ENCODE measurements at regions not wholly inside any gene's neighbourhood (a gene's known extent, or its start where the extent isn't known, plus 50 kb on each side); places are given as distances from the start of the nearest gene placed in this dataset.

GRCh38 chr10:31754803-31755624 lies 173.6 kb downstream of the ARHGAP12 start:
- peak; percentile 32 for DNase-seq

GRCh38 chr10:31753681-31754080 lies 174.9 kb downstream of the ARHGAP12 start:
- no peak for DNase-seq

GRCh38 chr10:31752170-31752569 lies 176.5 kb downstream of the ARHGAP12 start:
- DNase-seq: peak; percentile 55

- DNase-seq: no peak
Measured at GRCh38 chr10:31751738-31752080, 176.9 kb downstream of the ARHGAP12 start.

GRCh38 chr10:31751051-31751737 lies 177.4 kb downstream of the ARHGAP12 start:
- DNase-seq: peak; percentile 24

GRCh38 chr10:31749981-31750840 lies 178.4 kb downstream of the ARHGAP12 start:
- DNase-seq: peak; percentile 88

GRCh38 chr10:31749301-31749700 lies 179.3 kb downstream of the ARHGAP12 start:
- DNase-seq: peak; percentile 82

GRCh38 chr10:31745612-31746376 lies 182.8 kb downstream of the ARHGAP12 start:
- DNase-seq: no peak

GRCh38 chr10:31744025-31744424 lies 184.6 kb downstream of the ARHGAP12 start:
- no peak for DNase-seq

GRCh38 chr10:31742255-31742654 lies 186.4 kb downstream of the ARHGAP12 start:
- no peak for DNase-seq

- no peak for DNase-seq
Measured at GRCh38 chr10:31741473-31741872, 187.2 kb downstream of the ARHGAP12 start.

- no peak for DNase-seq
Measured at GRCh38 chr10:31739711-31740110, 188.9 kb downstream of the ARHGAP12 start.

GRCh38 chr10:31739146-31739545 lies 189.5 kb downstream of the ARHGAP12 start:
- no peak for DNase-seq

- DNase-seq: no peak
Measured at GRCh38 chr10:31731711-31732110, 196.9 kb downstream of the ARHGAP12 start.

GRCh38 chr10:31730776-31731175 lies 197.9 kb downstream of the ARHGAP12 start:
- no peak for DNase-seq

GRCh38 chr10:31728698-31729224 lies 199.9 kb downstream of the ARHGAP12 start:
- no peak for DNase-seq

GRCh38 chr10:31725436-31725835 lies 203.2 kb downstream of the ARHGAP12 start:
- no peak for DNase-seq

- no peak for DNase-seq
Measured at GRCh38 chr10:31724296-31724695, 204.3 kb downstream of the ARHGAP12 start.

- DNase-seq: no peak
Measured at GRCh38 chr10:31723106-31723750, 205.4 kb downstream of the ARHGAP12 start.

GRCh38 chr10:31721096-31721495 lies 207.5 kb downstream of the ARHGAP12 start:
- DNase-seq: no peak

- no peak for DNase-seq
Measured at GRCh38 chr10:31720546-31720945, 208.1 kb downstream of the ARHGAP12 start.

GRCh38 chr10:31709476-31709875 lies 219.2 kb downstream of the ARHGAP12 start:
- DNase-seq: no peak
